Loucy (cell line): ENCODE measurements at regions not wholly inside any gene's neighbourhood (a gene's known extent, or its start where the extent isn't known, plus 50 kb on each side); places are given as distances from the start of the nearest gene placed in this dataset.

Experiments
- H2AFZ ChIP-seq: fragments of 200-600 bp; sonication (generic); 2 replicates; pipeline ENCODE4 v1.6.0; 2016; ENCODE audit warnings: antibody characterized with exemption, mild to moderate bottlenecking, low read length, moderate library complexity
- H3F3A ChIP-seq: fragments of 200-600 bp; 2 replicates; pipeline ENCODE4 v1.6.0; 2016; ENCODE audit warnings: antibody characterized with exemption, low read depth, mild to moderate bottlenecking
- H3K27me3 ChIP-seq: fragments of 200-600 bp; sonication (generic); 2 replicates; pipeline ENCODE4 v1.6.1; 2014; ENCODE audit warnings: low read length, mild to moderate bottlenecking; ENCODE audit not compliant: insufficient read depth, poor library complexity, severe bottlenecking
- H3K36me3 ChIP-seq: fragments of 200-600 bp; sonication (generic); 2 replicates; pipeline ENCODE4 v1.6.1; 2016; ENCODE audit warnings: low read length; ENCODE audit not compliant: insufficient read depth
- H3K4me1 ChIP-seq: fragments of 200-600 bp; sonication (generic); 2 replicates; pipeline ENCODE4 v1.5.1; 2014; ENCODE audit warnings: low read length, mild to moderate bottlenecking; ENCODE audit not compliant: insufficient read depth, poor library complexity, severe bottlenecking
- H3K4me2 ChIP-seq: fragments of 200-600 bp; sonication (generic); 2 replicates; pipeline ENCODE4 v1.6.0; 2014; ENCODE audit warnings: antibody characterized with exemption, low read length, low read depth, mild to moderate bottlenecking; ENCODE audit not compliant: poor library complexity, severe bottlenecking
- H3K4me3 ChIP-seq: fragments of 200-600 bp; sonication (generic); 2 replicates; pipeline ENCODE4 v1.5.1; 2014; ENCODE audit warnings: low read length, mild to moderate bottlenecking, mixed read lengths; ENCODE audit not compliant: poor library complexity, severe bottlenecking
- H3K79me2 ChIP-seq: fragments of 200-600 bp; sonication (generic); 2 replicates; pipeline ENCODE4 v1.6.1; 2014; ENCODE audit warnings: low read length; ENCODE audit not compliant: insufficient read depth
- H3K9ac ChIP-seq: fragments of 200-600 bp; sonication (generic); 2 replicates; pipeline ENCODE4 v1.6.0; 2014; ENCODE audit warnings: mild to moderate bottlenecking, low read depth, low read length, moderate library complexity; ENCODE audit not compliant: poor library complexity, severe bottlenecking
- H3K9me2 ChIP-seq: fragments of 200-600 bp; sonication (generic); replicated peaks from 2 replicates; pipeline ENCODE4 v1.6.1; 2016; ENCODE audit warnings: low read depth, low read length, mixed read lengths
- H3K9me3 ChIP-seq: fragments of 200-600 bp; sonication (generic); 2 replicates; pipeline ENCODE4 v1.6.1; 2014; ENCODE audit warnings: mild to moderate bottlenecking, antibody characterized with exemption, low read length, low read depth; ENCODE audit not compliant: insufficient read depth
- H4K20me1 ChIP-seq: fragments of 200-600 bp; sonication (generic); 2 replicates; pipeline ENCODE4 v1.6.0; 2014; ENCODE audit warnings: antibody characterized with exemption, low read length, mild to moderate bottlenecking; ENCODE audit not compliant: insufficient read depth, poor library complexity, severe bottlenecking
- EZH2phosphoT487 ChIP-seq: fragments of 200-600 bp; IDR thresholded peaks from 2 replicates; pipeline ENCODE4 v1.6.1; 2018; ENCODE audit warnings: antibody characterized with exemption, mild to moderate bottlenecking, moderate library complexity, borderline replicate concordance
- TF ChIP-seq, protein P1 (sequence below): fragments of 200-600 bp; sonication (generic); conservative IDR thresholded peaks from 2 replicates; pipeline ENCODE4 v1.5.1; 2014; ENCODE audit warnings: mild to moderate bottlenecking, antibody characterized with exemption, low read length

DNA sequence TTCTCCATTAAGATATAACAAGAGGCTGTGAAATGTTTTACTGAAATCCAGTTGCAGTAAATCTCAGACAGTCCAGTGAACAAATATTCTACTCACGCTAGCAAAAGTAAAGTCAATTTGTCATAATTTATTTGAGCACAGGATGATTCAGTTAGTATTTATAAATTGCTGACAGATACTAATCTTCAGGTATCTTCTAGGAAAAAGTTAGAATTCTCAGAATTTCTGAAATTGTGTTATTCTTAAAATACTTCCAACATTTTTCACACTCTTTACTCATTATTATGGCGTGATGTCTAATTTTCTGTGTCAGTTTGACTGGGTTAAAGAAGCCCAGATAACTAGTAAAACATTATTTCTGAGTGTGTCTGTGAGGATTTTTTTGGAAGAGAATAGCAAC lies 460.2 kb upstream of the ACVR2A start:
- Histone ChIP-seq H3K4me3 (no peak overlapping the region), H3K27me3 (no peaks in the 10 kb centered on the region), H3K9me3 (no peaks in the 10 kb centered on the region), H3K4me2 (no peak overlapping the region), H3K79me2 (no peaks in the 10 kb centered on the region), H2AFZ (no peak overlapping the region), H4K20me1 (no peaks in the 10 kb centered on the region), H3K9me2 (no peaks in the 10 kb centered on the region), H3K9ac (no peak overlapping the region), H3K4me1 (no peaks in the 10 kb centered on the region), H3K36me3 (no peaks in the 10 kb centered on the region), H3F3A (no peaks in the 10 kb centered on the region)
- TF ChIP-seq, protein P1, sequence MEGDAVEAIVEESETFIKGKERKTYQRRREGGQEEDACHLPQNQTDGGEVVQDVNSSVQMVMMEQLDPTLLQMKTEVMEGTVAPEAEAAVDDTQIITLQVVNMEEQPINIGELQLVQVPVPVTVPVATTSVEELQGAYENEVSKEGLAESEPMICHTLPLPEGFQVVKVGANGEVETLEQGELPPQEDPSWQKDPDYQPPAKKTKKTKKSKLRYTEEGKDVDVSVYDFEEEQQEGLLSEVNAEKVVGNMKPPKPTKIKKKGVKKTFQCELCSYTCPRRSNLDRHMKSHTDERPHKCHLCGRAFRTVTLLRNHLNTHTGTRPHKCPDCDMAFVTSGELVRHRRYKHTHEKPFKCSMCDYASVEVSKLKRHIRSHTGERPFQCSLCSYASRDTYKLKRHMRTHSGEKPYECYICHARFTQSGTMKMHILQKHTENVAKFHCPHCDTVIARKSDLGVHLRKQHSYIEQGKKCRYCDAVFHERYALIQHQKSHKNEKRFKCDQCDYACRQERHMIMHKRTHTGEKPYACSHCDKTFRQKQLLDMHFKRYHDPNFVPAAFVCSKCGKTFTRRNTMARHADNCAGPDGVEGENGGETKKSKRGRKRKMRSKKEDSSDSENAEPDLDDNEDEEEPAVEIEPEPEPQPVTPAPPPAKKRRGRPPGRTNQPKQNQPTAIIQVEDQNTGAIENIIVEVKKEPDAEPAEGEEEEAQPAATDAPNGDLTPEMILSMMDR, result no peak
- TF ChIP-seq EZH2phosphoT487, result no peak

- Histone ChIP-seq H2AFZ (no peak overlapping the region), H3K79me2 (no peaks in the 10 kb centered on the region), H3K27me3 (no peaks in the 10 kb centered on the region), H3K4me3 (no peak overlapping the region), H3K9me2 (no peaks in the 10 kb centered on the region), H3K36me3 (no peaks in the 10 kb centered on the region), H3F3A (no peaks in the 10 kb centered on the region), H3K9ac (no peak overlapping the region), H3K4me1 (no peaks in the 10 kb centered on the region), H3K9me3 (no peaks in the 10 kb centered on the region), H4K20me1 (no peaks in the 10 kb centered on the region), H3K4me2 (no peak overlapping the region)
- TF ChIP-seq, protein P1, result no peak
- no peak for TF ChIP-seq EZH2phosphoT487
Measured at GRCh38 chr2:147382322-147382948, 462.4 kb upstream of the ACVR2A start.

- TF ChIP-seq, protein P1, result no peak
- TF ChIP-seq EZH2phosphoT487, result no peak
- Histone ChIP-seq H4K20me1 (no peaks in the 10 kb centered on the region), H3F3A (no peaks in the 10 kb centered on the region), H3K4me3 (no peak overlapping the region), H3K79me2 (no peaks in the 10 kb centered on the region), H3K9ac (no peak overlapping the region), H3K4me1 (no peaks in the 10 kb centered on the region), H3K4me2 (no peak overlapping the region), H2AFZ (no peak overlapping the region), H3K27me3 (no peaks in the 10 kb centered on the region), H3K9me2 (no peaks in the 10 kb centered on the region), H3K9me3 (no peaks in the 10 kb centered on the region), H3K36me3 (no peaks in the 10 kb centered on the region)
Measured at GRCh38 chr2:147378403-147378802, 466.4 kb upstream of the ACVR2A start.
